Cardiac muscle cell (in vitro differentiated cells and primary cell): ENCODE measurements at regions not wholly inside any gene's neighbourhood (a gene's known extent, or its start where the extent isn't known, plus 50 kb on each side); places are given as distances from the start of the nearest gene placed in this dataset.

Experiments
- DNase-seq, 2 donors: peaks; one replicate each; pipeline versions ENCODE4 v3.0.0 to v3.0.0-alpha.2; 2010 to 2017; ENCODE audit warnings: low read depth in 1 of 2, low spot score in 1 of 2
- H3K27ac ChIP-seq: fragments of 200-600 bp; sonication (generic); 2 replicates; pipeline ENCODE4 v1.5.1; 2016
- H3K27me3 ChIP-seq: fragments of 200-600 bp; sonication (generic); 2 replicates; pipeline ENCODE4 v1.6.0; 2016; ENCODE audit warnings: control low read depth
- H3K36me3 ChIP-seq: fragments of 200-600 bp; sonication (generic); 2 replicates; pipeline ENCODE4 v1.5.1; 2016; ENCODE audit warnings: control low read depth
- H3K4me1 ChIP-seq: fragments of 200-600 bp; sonication (generic); 2 replicates; pipeline ENCODE4 v1.8.1; 2017; ENCODE audit warnings: low read depth, mild to moderate bottlenecking, mixed run types
- H3K4me3 ChIP-seq: fragments of 200-600 bp; sonication (generic); 2 replicates; pipeline ENCODE4 v1.5.1; 2016; ENCODE audit warnings: mild to moderate bottlenecking
- H3K9me3 ChIP-seq: fragments of 200-600 bp; sonication (generic); 2 replicates; pipeline ENCODE4 v1.5.1; 2017; ENCODE audit warnings: low read depth, mild to moderate bottlenecking, control low read depth
- TF ChIP-seq, protein P1 (sequence below): IDR thresholded peaks from 2 replicates; pipeline ENCODE4 v1.5.1; 2012; ENCODE audit warnings: low read depth, mild to moderate bottlenecking, low read length

DNA sequence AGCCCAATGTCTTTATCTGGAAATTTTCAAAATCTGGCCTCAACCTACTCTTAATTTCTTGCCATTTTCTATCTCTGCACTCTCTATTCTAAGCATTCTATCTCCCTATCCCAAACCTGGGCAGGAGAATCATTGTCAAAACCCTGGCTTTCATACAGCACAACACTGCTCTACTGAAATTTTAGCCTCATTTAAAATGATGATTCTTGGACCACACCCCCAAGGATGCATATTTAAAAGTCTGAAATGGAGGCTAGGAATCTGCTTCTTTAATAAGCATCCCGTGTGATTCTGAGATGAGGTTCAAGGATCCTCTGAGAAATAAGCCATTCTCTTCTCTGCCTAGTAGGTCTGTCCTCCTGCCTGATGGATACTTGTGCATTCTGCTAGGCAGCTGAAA, 50.8 kb upstream of the EGR2 start:
- Histone ChIP-seq H3K27ac (no peak overlapping the region), H3K4me3 (no peak overlapping the region), H3K4me1 (no peaks in the 10 kb centered on the region), H3K9me3 (no peaks in the 10 kb centered on the region), H3K27me3 (peaks cover 37% of the 10 kb centered on the region), H3K36me3 (no peaks in the 10 kb centered on the region)
- TF ChIP-seq, protein P1, sequence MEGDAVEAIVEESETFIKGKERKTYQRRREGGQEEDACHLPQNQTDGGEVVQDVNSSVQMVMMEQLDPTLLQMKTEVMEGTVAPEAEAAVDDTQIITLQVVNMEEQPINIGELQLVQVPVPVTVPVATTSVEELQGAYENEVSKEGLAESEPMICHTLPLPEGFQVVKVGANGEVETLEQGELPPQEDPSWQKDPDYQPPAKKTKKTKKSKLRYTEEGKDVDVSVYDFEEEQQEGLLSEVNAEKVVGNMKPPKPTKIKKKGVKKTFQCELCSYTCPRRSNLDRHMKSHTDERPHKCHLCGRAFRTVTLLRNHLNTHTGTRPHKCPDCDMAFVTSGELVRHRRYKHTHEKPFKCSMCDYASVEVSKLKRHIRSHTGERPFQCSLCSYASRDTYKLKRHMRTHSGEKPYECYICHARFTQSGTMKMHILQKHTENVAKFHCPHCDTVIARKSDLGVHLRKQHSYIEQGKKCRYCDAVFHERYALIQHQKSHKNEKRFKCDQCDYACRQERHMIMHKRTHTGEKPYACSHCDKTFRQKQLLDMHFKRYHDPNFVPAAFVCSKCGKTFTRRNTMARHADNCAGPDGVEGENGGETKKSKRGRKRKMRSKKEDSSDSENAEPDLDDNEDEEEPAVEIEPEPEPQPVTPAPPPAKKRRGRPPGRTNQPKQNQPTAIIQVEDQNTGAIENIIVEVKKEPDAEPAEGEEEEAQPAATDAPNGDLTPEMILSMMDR = no peak
- DNase-seq = no peak

DNA sequence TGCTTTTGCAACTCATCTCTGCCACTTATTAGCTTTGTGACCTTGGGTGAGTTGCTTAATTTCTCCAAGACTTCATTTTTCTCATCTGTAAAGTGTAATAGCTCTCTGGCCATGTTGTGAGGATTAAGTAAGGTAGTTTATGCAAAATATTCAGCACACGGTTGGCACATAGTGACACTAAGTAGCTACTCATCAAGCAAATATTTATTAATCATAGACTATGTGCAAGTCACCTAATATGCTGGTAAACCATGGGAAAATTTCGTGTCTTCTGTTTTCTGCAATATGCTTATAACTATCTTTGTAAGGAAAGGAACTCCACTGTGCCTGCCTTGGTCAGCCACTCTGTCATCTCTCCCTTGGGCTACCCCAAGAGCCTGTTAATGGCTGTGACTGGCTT, 50.3 kb upstream of the EGR2 start:
- TF ChIP-seq, protein P1 = no peak
- Histone ChIP-seq H3K4me3 (no peak overlapping the region), H3K4me1 (no peaks in the 10 kb centered on the region), H3K27me3 (peaks cover 35% of the 10 kb centered on the region), H3K27ac (no peak overlapping the region), H3K36me3 (no peaks in the 10 kb centered on the region), H3K9me3 (no peaks in the 10 kb centered on the region)
- peak in 1 of 2 donors; percentile 17 for DNase-seq
